Activated T-cell treated with anti-CD3 and anti-CD28 coated beads for 24 hours (primary cell): ENCODE measurements at regions not wholly inside any gene's neighbourhood (a gene's known extent, or its start where the extent isn't known, plus 50 kb on each side); places are given as distances from the start of the nearest gene placed in this dataset.

Experiments
- DNase-seq: peaks from one replicate; pipeline ENCODE4 v3.0.0-alpha.2; 2020; ENCODE audit warnings: low read depth

- no peak for DNase-seq
Observed at GRCh38 chr11:37072538-37073055, 474.6 kb upstream of the RAG2 start.

GRCh38 chr11:37050311-37050710, 452.3 kb upstream of the RAG2 start:
- no peak for DNase-seq

GRCh38 chr11:37040921-37041320, 442.9 kb upstream of the RAG2 start:
- no peak for DNase-seq

- DNase-seq = no peak
Observed at GRCh38 chr11:37038911-37039310, 440.9 kb upstream of the RAG2 start.

GRCh38 chr11:37026741-37027140, 428.7 kb upstream of the RAG2 start:
- no peak for DNase-seq

- no peak for DNase-seq
Observed at GRCh38 chr11:37026326-37026725, 428.3 kb upstream of the RAG2 start.

- DNase-seq = no peak
Observed at GRCh38 chr11:37006563-37006962, 408.5 kb upstream of the RAG2 start.

GRCh38 chr11:37002831-37003230, 404.8 kb upstream of the RAG2 start:
- no peak for DNase-seq

- no peak for DNase-seq
Observed at GRCh38 chr11:36997656-36998055, 399.6 kb upstream of the RAG2 start.

GRCh38 chr11:36996795-36997194, 398.8 kb upstream of the RAG2 start:
- DNase-seq = no peak

GRCh38 chr11:36994208-36994607, 396.2 kb upstream of the RAG2 start:
- DNase-seq = no peak

GRCh38 chr11:36988556-36988955, 390.5 kb upstream of the RAG2 start:
- no peak for DNase-seq

- no peak for DNase-seq
Observed at GRCh38 chr11:36985562-36985961, 387.5 kb upstream of the RAG2 start.

- DNase-seq = no peak
Observed at GRCh38 chr11:36976741-36977140, 378.7 kb upstream of the RAG2 start.

- DNase-seq = no peak
Observed at GRCh38 chr11:36974771-36975170, 376.7 kb upstream of the RAG2 start.

GRCh38 chr11:36953976-36954375, 355.9 kb upstream of the RAG2 start:
- no peak for DNase-seq

- DNase-seq = no peak
Observed at GRCh38 chr11:36948460-36949127, 350.6 kb upstream of the RAG2 start.

- no peak for DNase-seq
Observed at GRCh38 chr11:36945384-36945783, 347.3 kb upstream of the RAG2 start.

- DNase-seq = no peak
Observed at GRCh38 chr11:36933481-36933880, 335.4 kb upstream of the RAG2 start.

- no peak for DNase-seq
Observed at GRCh38 chr11:36931139-36931538, 333.1 kb upstream of the RAG2 start.

GRCh38 chr11:36930256-36930655, 332.2 kb upstream of the RAG2 start:
- DNase-seq = no peak

GRCh38 chr11:36929401-36929800, 331.4 kb upstream of the RAG2 start:
- no peak for DNase-seq

GRCh38 chr11:36928621-36929020, 330.6 kb upstream of the RAG2 start:
- no peak for DNase-seq

- DNase-seq = no peak
Observed at GRCh38 chr11:36899800-36900199, 301.8 kb upstream of the RAG2 start.
